Esophagus (tissue), 2 donors: ENCODE measurements at regions not wholly inside any gene's neighbourhood (a gene's known extent, or its start where the extent isn't known, plus 50 kb on each side); places are given as distances from the start of the nearest gene placed in this dataset.

Experiments used
- H3K27ac ChIP-seq, 2 donors: one replicate each; pipeline ENCODE4 v1.5.1; 2013; ENCODE audit warnings: low read depth in 2 of 2, mild to moderate bottlenecking in 2 of 2, inconsistent platforms in 1 of 2, low read length in 1 of 2, moderate library complexity in 1 of 2
- H3K27me3 ChIP-seq, 2 donors: one replicate each; pipeline ENCODE4 v1.6.1; 2013; ENCODE audit warnings: low read length in 2 of 2, control low read depth in 1 of 2, mild to moderate bottlenecking in 1 of 2; ENCODE audit not compliant: insufficient read depth in 2 of 2, control insufficient read depth in 1 of 2
- H3K36me3 ChIP-seq, 2 donors: one replicate each; pipeline ENCODE4 v1.6.1; 2013; ENCODE audit warnings: low read length in 1 of 2; ENCODE audit not compliant: control insufficient read depth in 2 of 2, insufficient read depth in 2 of 2
- H3K4me1 ChIP-seq, 2 donors: one replicate each; pipeline ENCODE4 v1.6.1; 2013; ENCODE audit warnings: low read length in 1 of 2; ENCODE audit not compliant: control insufficient read depth in 2 of 2, insufficient read depth in 2 of 2
- H3K4me3 ChIP-seq, 2 donors: one replicate each; pipeline ENCODE4 v1.5.1; 2013; ENCODE audit warnings: low read length in 2 of 2, mild to moderate bottlenecking in 2 of 2, low read depth in 1 of 2, moderate library complexity in 1 of 2
- H3K9me3 ChIP-seq, 2 donors: one replicate each; pipeline ENCODE4 v1.6.1; 2013; ENCODE audit warnings: mild to moderate bottlenecking in 2 of 2, low read depth in 1 of 2, low read length in 1 of 2, moderate library complexity in 1 of 2; ENCODE audit not compliant: control insufficient read depth in 2 of 2, insufficient read depth in 1 of 2
- WGBS, 2 donors: extraction: QIAGEN DNeasy Blood & Tissue Kit; methylation state at CpG; one replicate each; pipeline ENCODE4 v1.1.7; 2013; 5-methylcytosine and 5-hydroxymethylcytosine counted together
- donor health status: healthy with polysubstance abuse.
- donor health status: Bipolar disorder and iron deficiency.

DNA sequence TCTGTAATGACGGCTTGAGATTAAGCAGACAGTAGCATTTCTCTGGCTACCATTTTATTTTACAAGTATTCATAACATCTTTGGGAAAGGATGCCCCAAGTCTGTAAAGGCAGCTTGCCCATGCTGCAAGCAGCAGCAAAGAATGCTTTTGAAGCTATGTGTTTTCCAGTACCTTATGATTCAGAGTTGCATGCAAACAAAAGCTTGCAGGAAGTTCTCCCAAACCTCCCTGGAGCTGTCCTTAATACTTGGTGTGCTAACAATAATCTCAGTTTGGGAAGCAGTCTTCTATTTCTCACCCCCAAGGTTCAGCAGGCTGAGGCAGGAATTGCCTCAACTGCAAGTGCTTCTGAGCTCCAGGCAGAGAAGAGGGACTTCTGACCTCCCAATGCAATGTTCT lies 60.8 kb downstream of the CCNA1 start:
- Histone ChIP-seq H3K9me3 (no peaks in the 10 kb centered on the region), H3K36me3 (no peaks in the 10 kb centered on the region), H3K27ac (no peak overlapping the region), H3K4me1 (no peaks in the 10 kb centered on the region), H3K27me3 (no peaks in the 10 kb centered on the region), H3K4me3 (no peak overlapping the region)
- WGBS, 2 donors = 35 to 57% methylated on average over 1 of the region's 1 CpG

DNA sequence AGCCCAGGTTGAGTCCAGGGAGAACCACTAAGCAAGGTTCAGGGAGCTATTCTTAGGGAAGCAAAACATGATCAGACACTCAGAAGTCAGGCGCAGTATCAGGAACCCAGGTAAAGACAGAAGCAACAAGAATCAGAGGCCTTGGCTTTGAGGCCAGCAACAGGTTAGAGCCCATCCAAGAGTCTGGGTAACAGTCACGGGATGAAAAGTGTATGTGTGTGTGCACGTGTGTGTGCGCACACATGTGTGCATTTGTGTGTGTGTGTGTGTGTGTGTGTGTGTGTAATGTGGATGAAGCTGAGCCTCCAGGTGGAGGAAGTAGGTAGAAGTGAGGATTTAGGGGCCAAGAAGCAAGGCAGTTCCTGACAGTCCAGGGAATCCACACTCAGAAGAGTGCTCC lies 63.1 kb downstream of the CCNA1 start:
- 97 to 99% methylated on average over 4 of the region's 4 CpGs for WGBS, 2 donors
- Histone ChIP-seq H3K9me3 (no peaks in the 10 kb centered on the region), H3K27me3 (no peaks in the 10 kb centered on the region), H3K36me3 (no peaks in the 10 kb centered on the region), H3K27ac (no peak overlapping the region), H3K4me1 (no peaks in the 10 kb centered on the region), H3K4me3 (no peak overlapping the region)

DNA sequence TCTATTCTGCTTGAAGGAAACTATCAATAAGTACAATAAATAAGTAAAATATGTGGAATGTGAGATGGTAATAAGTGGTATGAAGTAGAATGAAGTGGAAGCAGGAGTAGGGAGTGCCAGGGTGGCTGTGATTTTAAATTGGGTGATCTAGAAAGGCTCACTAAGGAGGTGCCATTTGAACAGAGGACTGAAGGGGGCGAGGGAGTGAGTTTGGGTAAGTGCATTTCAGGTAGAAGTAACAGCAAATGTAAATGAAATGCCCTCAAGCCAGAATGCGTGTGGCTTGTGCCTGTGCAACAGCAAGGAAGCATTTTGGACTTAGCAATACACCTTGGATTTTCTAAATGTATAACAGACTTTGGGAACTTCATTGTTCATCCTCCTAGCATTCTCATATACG lies 77.1 kb downstream of the CCNA1 start:
- Histone ChIP-seq H3K27me3 (no peaks in the 10 kb centered on the region), H3K27ac (no peak overlapping the region), H3K9me3 (peaks cover 0 to 2% of the 10 kb centered on the region in 2 donors), H3K4me1 (no peaks in the 10 kb centered on the region), H3K4me3 (no peak overlapping the region), H3K36me3 (no peaks in the 10 kb centered on the region)
- WGBS, 2 donors = 76 to 80% methylated on average over 3 of the region's 3 CpGs

DNA sequence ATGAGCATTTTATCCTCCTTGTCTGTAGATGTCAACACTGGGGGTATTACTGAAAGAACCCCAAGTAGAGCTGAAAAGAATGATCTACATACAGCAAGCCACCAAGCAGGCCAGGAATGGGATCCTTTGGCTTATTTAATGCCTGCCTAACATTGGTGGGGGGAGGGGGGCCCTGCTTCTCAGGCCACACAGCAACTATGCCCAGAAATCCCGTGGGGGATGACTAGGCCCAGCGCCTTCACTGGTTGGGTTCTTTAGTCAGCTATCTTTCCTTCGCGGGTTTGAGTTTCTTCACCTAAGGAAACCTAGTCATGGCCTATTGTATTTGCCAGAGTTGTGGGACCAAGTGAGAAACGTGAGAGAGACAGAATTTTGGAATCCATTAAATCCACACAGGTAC lies 80.5 kb downstream of the CCNA1 start:
- H3K27me3 ChIP-seq = no peaks in the 10 kb centered on the region
- H3K9me3 ChIP-seq = no peaks in the 10 kb centered on the region
- no peak overlapping the region for H3K27ac ChIP-seq
- WGBS, 2 donors = 85 to 88% methylated on average over 5 of the region's 5 CpGs
- H3K4me1 ChIP-seq = no peaks in the 10 kb centered on the region
- no peaks in the 10 kb centered on the region for H3K36me3 ChIP-seq
- no peak overlapping the region for H3K4me3 ChIP-seq

DNA sequence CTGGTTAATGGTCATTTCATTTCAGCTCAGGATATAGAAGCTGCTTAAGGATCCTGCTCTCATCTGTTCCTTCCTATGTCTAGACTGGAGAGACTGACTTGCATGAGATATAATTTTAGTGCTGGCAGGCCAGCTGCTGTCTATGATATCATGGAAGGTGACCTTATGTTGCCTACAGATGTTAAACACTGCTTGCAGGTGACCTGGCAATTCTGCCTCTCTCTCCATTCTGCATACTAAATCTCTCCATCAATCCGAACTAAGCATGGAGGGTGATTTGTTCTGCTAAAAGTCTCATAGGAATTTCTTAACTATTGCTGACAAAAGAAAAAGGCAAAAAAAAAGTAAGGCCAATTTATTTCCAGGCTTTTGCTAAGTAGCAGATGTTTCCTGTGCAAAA lies 81.0 kb downstream of the CCNA1 start:
- 61 to 62% methylated on average over 1 of the region's 1 CpG for WGBS, 2 donors
- H3K4me1 ChIP-seq = no peaks in the 10 kb centered on the region
- no peaks in the 10 kb centered on the region for H3K27me3 ChIP-seq
- no peaks in the 10 kb centered on the region for H3K36me3 ChIP-seq
- no peak overlapping the region for H3K4me3 ChIP-seq
- no peaks in the 10 kb centered on the region for H3K9me3 ChIP-seq
- H3K27ac ChIP-seq = no peak overlapping the region

DNA sequence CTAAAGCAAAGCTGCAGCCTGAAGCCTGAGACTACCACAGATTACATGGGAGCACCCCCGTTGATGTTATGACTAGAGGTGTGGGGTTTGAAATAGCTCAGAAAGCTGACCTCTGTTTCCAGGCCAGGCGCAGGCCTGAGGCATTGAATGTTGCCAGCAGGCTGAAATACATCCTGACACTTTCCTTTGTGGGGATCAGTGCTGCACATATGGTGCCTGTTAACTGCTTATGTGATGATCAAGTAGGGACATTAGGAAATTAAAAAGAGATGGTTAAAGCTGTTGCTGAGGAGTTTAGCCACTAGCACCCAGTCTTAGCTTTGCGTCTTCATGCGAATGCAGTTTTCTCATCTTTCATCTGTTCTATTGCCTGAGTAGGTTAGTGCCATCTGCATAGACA lies 83.2 kb downstream of the CCNA1 start:
- Histone ChIP-seq H3K36me3 (no peaks in the 10 kb centered on the region), H3K4me3 (no peak overlapping the region), H3K27ac (no peak overlapping the region), H3K27me3 (no peaks in the 10 kb centered on the region), H3K4me1 (no peaks in the 10 kb centered on the region), H3K9me3 (no peaks in the 10 kb centered on the region)
- WGBS, 2 donors = 87 to 91% methylated on average over 4 of the region's 4 CpGs

DNA sequence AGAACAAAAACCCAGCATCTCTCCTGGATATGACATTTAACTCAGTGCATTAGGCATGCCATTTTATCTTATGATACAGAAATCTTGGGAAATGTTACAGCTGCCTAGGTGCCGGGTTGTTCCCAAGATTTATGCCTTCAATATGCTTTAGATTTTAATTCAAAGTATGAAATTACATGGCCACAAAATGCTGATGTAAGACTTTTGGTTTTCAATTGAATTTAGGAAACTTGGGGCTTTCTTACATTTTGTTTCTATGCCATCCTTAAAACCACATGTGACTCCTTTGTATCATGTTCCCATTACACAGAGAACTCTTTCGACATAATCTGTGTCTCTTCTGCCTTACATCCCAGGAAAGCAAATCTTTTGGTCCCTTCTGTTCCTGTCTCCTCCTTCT lies 83.9 kb downstream of the CCNA1 start:
- Histone ChIP-seq H3K27me3 (no peaks in the 10 kb centered on the region), H3K9me3 (no peaks in the 10 kb centered on the region), H3K36me3 (no peaks in the 10 kb centered on the region), H3K4me3 (no peak overlapping the region), H3K4me1 (no peaks in the 10 kb centered on the region), H3K27ac (no peak overlapping the region)
- 42 to 72% methylated on average over 2 of the region's 2 CpGs for WGBS, 2 donors

DNA sequence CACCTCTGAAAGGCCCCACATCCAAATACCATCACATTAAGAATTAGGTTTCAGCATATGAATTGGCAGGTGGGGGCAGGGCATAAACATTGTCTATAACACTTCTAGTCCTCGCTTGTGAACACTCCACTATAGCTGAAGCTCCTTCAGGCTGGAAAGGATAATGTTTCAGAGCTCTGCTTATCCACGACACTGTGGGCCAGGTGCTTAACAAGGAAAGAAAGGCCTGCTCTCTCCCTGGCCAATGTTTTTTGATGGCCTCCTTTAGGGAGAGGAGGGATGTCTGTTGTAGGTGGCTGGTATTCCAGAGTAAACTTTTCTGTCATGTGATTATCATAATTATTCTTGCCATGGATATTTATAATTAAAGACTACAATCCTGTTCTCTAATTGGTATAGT lies 86.4 kb downstream of the CCNA1 start:
- H3K4me1 ChIP-seq = no peaks in the 10 kb centered on the region
- 78 to 92% methylated on average over 2 of the region's 2 CpGs for WGBS, 2 donors

DNA sequence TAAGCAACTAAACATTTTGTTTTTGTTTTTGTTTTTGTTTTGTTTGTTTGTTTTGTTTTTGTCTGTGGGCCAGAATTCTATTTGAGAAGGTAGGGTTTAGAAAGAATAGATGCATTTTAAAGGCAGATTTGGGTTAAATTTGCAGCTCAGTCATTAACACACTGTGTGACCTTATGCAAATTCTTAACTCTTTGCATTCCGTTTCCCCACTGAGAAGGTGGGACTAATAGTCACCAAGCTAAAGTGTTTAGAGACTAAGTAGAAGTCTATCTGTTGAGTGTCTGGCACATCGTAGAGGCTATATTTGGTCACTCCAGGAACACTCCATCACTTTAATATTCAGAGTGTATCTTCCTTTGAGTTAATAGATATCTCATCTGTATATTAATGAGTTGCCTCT lies 87.1 kb downstream of the CCNA1 start:
- H3K4me1 ChIP-seq = no peaks in the 10 kb centered on the region
- no peak overlapping the region for H3K4me3 ChIP-seq
- H3K9me3 ChIP-seq = no peaks in the 10 kb centered on the region
- WGBS, 2 donors = 59 to 73% methylated on average over 2 of the region's 2 CpGs
- H3K36me3 ChIP-seq = no peaks in the 10 kb centered on the region
- H3K27me3 ChIP-seq = no peaks in the 10 kb centered on the region
- H3K27ac ChIP-seq = no peak overlapping the region

More for the DNA sequence above, 86.4 kb downstream of the CCNA1 start:
- no peaks in the 10 kb centered on the region for H3K27me3 ChIP-seq
- no peak overlapping the region for H3K4me3 ChIP-seq
- no peaks in the 10 kb centered on the region for H3K9me3 ChIP-seq
- no peaks in the 10 kb centered on the region for H3K36me3 ChIP-seq
- no peak overlapping the region for H3K27ac ChIP-seq

DNA sequence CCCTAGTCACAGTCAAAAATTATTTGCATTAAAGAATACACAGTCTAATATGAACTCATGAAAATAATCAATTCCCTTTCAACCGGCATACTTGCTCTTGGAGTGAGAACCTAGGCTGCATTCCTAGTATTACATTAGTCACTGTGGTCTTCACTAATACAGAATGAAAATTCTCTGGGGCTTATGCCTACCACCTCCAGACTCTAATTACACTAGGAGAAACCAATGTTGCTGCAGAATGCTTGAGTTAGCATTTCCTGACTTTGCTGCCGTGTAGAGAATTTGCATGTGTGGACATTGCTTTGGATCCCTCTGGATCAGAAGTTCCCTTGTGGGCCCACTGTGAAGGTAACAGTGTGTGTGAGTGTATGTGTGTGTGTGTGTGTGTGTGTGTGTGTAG lies 87.8 kb downstream of the CCNA1 start:
- 67 to 76% methylated on average over 2 of the region's 2 CpGs for WGBS, 2 donors
- Histone ChIP-seq H3K9me3 (no peaks in the 10 kb centered on the region), H3K4me3 (no peak overlapping the region), H3K36me3 (no peaks in the 10 kb centered on the region), H3K4me1 (no peaks in the 10 kb centered on the region), H3K27ac (no peak overlapping the region), H3K27me3 (no peaks in the 10 kb centered on the region)
